ENCODE measurements at regions not wholly inside any gene's neighbourhood (a gene's known extent, or its start where the extent isn't known, plus 50 kb on each side); places are given as distances from the start of the nearest gene placed in this dataset.

GRCh38 chr3:5296362-5296761 lies 108.9 kb downstream of the EDEM1 start:
- Mint-ChIP-seq H3K9me3 (no peaks in the 10 kb centered on the region), H3K27ac (no peak overlapping the region), H3K4me1 (peaks cover 5% of the 10 kb centered on the region), H3K27me3 (ENCODE audit: insufficient read depth) (no peaks in the 10 kb centered on the region), H3K36me3 (ENCODE audit: low read depth) (no peaks in the 10 kb centered on the region), H3K4me3 (no peak overlapping the region)
- TF ChIP-seq CTCF (conservative IDR thresholded peaks at IDR 0.05), result no peak
- Histone ChIP-seq H3K4me3 (ENCODE audit: low read length) (no peak overlapping the region), H3K4me1 (ENCODE audit: control insufficient read depth, insufficient read depth, low read length) (no peaks in the 10 kb centered on the region), H3K36me3 (ENCODE audit: control insufficient read depth, insufficient read depth, low read length) (no peaks in the 10 kb centered on the region), H3K27me3 (ENCODE audit: control insufficient read depth, insufficient read depth, low read length, poor library complexity, severe bottlenecking) (no peaks in the 10 kb centered on the region), H3K27ac (ENCODE audit: low read depth, low read length) (no peak overlapping the region), H3K9ac (ENCODE audit: extremely low read depth, low read length, poor library complexity, severe bottlenecking) (no peak overlapping the region), H3K9me3 (ENCODE audit: control insufficient read depth, low read length) (no peaks in the 10 kb centered on the region)
- DNase-seq, result no peak
- WGBS, 2 experiments (ENCODE audit: insufficient coverage in 1 of 2, insufficient read length in 1 of 2), result 98 to 100% methylated on average over 2 of the region's 2 CpGs

- no peaks in the 10 kb centered on the region for H3K9me3 Mint-ChIP-seq
- H3K4me1 Mint-ChIP-seq, result peaks cover 5% of the 10 kb centered on the region
- TF ChIP-seq CTCF (conservative IDR thresholded peaks at IDR 0.05), result no peak
- 83 to 89% methylated on average over 1 of the region's 1 CpG for WGBS, 2 experiments (ENCODE audit: insufficient coverage in 1 of 2, insufficient read length in 1 of 2)
- Histone ChIP-seq H3K27me3 (ENCODE audit: control insufficient read depth, insufficient read depth, low read length, poor library complexity, severe bottlenecking) (no peaks in the 10 kb centered on the region), H3K9ac (ENCODE audit: extremely low read depth, low read length, poor library complexity, severe bottlenecking) (no peak overlapping the region), H3K4me1 (ENCODE audit: control insufficient read depth, insufficient read depth, low read length) (no peaks in the 10 kb centered on the region), H3K9me3 (ENCODE audit: control insufficient read depth, low read length) (no peaks in the 10 kb centered on the region), H3K36me3 (ENCODE audit: control insufficient read depth, insufficient read depth, low read length) (no peaks in the 10 kb centered on the region), H3K27ac (ENCODE audit: low read depth, low read length) (no peak overlapping the region), H3K4me3 (ENCODE audit: low read length) (no peak overlapping the region)
- no peak overlapping the region for H3K4me3 Mint-ChIP-seq
- no peak overlapping the region for H3K27ac Mint-ChIP-seq
- H3K27me3 Mint-ChIP-seq (ENCODE audit: insufficient read depth), result no peaks in the 10 kb centered on the region
- H3K36me3 Mint-ChIP-seq (ENCODE audit: low read depth), result no peaks in the 10 kb centered on the region
- DNase-seq, result no peak
These were observed 110.4 kb downstream of the EDEM1 start for GRCh38 chr3:5297895-5298294.

- no peaks in the 10 kb centered on the region for H3K27me3 Mint-ChIP-seq (ENCODE audit: insufficient read depth)
- no peaks in the 10 kb centered on the region for H3K27me3 ChIP-seq (ENCODE audit: control insufficient read depth, insufficient read depth, low read length, poor library complexity, severe bottlenecking)
- 80 to 91% methylated on average over 2 to 3 of the region's 3 CpGs for whole genome bisulfite sequencing, 2 experiments (ENCODE audit: insufficient coverage in 1 of 2, insufficient read length in 1 of 2)
These were observed 110.9 kb downstream of the EDEM1 start for GRCh38 chr3:5298453-5298852.

More at GRCh38 chr3:5298453-5298852, 110.9 kb downstream of the EDEM1 start:
- H3K4me1 Mint-ChIP-seq, result peaks cover 2% of the 10 kb centered on the region
- H3K4me1 ChIP-seq (ENCODE audit: control insufficient read depth, insufficient read depth, low read length), result no peaks in the 10 kb centered on the region
- no peak overlapping the region for H3K4me3 ChIP-seq (ENCODE audit: low read length)
- H3K9me3 ChIP-seq (ENCODE audit: control insufficient read depth, low read length), result no peaks in the 10 kb centered on the region
- no peak for DNase-seq
- no peak overlapping the region for H3K27ac ChIP-seq (ENCODE audit: low read depth, low read length)
- no peak overlapping the region for H3K27ac Mint-ChIP-seq
- H3K9ac ChIP-seq (ENCODE audit: extremely low read depth, low read length, poor library complexity, severe bottlenecking), result no peak overlapping the region
- no peak overlapping the region for H3K4me3 Mint-ChIP-seq
- H3K9me3 Mint-ChIP-seq, result no peaks in the 10 kb centered on the region
- TF ChIP-seq CTCF (conservative IDR thresholded peaks at IDR 0.05), result no peak
- no peaks in the 10 kb centered on the region for H3K36me3 ChIP-seq (ENCODE audit: control insufficient read depth, insufficient read depth, low read length)
- no peaks in the 10 kb centered on the region for H3K36me3 Mint-ChIP-seq (ENCODE audit: low read depth)

All from endodermal cell (in vitro differentiated cells).